Hypothalamus (tissue), 51 donors: ENCODE measurements at regions not wholly inside any gene's neighbourhood (a gene's known extent, or its start where the extent isn't known, plus 50 kb on each side); places are given as distances from the start of the nearest gene placed in this dataset.
"Not testable (repeated sequence)": the region's sequence is repeated elsewhere in the genome, so short reads cannot be mapped to it uniquely, and the experiment has no call there.

Experiments
- DNase-seq, 51 donors: peaks; one replicate each; lab custom pipeline; 2025; lab: John Stamatoyannopoulos, UW

DNA sequence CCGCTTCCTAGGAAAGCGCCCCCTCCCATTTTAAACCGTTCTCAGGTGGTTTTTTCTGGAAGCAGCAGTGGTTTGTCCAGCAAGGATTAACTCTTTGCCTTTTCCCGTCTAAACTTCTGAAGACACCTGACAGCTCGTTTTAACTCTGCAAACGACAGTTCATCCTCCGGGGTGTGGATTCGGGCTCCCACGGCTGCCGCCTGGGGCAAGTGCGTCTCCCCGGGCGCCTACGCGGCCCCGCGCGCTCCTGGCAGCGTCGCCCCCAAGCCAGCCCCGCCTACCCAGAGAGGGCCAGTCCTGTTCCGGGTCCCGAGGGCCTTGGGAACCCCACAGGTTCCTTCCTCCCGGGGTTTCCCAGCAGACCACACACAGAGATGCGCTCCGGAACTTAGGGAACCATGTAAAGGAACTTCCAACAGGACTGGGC, 54.4 kb downstream of the PRR18 start:
- DNase-seq, result no peak

DNA sequence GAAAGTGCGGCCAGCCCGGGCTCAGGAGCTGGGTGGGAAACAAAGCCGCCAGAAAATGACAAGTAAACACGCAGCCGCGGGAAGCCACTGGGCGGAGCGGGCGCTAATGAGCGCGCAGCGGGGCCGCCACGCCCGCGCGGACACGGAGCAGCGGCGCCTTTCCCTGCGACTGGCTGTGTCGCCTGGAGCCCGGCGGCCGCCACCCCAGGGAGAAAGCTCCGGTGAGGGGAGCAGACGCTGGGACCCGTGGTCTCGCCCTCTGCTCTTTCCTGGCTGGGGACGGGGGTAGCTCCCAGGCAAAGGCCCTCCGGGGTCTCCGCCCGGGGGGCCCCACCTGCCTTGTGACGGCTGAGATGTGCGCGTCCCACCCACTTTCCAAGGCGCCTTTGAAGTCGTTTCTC, 54.9 kb downstream of the PRR18 start:
- peak in 2 of 51 donors; percentile 10 to 18 for DNase-seq

DNA sequence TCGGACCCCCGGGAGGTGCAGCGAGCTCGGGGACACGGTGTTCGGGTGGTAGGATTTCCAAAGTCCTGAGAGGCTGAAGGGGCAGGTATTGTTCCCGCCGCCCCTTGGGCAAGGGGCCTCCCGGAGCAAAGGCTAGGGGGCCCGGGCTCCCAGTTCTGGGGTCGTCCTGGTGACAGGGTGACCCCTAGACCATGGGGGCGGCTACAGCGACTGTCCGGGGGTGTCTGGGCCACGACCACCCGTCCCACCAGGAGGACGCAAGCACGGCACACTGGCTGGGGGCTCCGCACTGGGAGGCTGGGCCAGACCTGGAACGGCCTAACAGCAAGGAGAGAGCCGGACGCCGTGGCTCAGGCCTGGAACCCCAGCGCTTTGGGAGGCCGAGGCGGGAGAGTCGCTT, 55.6 kb downstream of the PRR18 start:
- DNase-seq, result no peak

DNA sequence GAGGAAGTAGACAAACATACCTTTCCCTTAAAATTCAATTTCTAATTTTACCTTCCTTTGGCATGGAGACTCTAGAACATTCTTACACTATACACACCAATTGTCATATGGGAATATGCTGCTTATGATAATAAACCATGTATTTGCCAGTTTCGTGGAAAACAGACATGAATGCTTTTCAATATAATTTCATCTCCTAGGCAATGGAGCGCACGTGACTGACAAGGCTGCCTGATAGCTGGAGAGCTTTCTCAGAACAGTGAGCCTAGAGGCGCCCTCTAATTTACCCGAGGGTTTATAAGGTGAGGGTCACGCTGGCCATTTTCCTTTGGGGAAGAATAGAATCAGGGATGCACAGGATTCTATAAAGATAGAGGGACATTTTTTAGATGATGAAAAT, 56.5 kb downstream of the PRR18 start:
- DNase-seq, result no peak

DNA sequence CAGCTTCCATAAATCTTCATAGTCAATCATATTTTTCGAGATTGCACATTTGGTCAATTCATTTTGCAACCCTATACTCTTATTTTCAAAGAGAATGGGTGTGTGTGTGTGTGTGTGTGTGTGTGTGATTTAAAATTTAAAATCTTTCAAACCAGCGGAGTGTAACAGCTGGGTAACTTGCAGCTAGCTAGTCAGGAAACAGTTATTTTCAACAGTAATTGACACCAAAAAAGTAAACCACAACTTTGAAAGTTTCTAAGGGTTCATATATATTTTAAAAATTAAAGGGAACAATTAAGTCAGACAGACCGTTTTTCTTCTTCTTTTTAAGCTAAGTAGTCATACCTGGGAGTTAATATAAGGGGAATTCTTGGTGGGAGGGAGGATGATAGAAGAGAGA, 57.0 kb downstream of the PRR18 start:
- DNase-seq, result no peak

DNA sequence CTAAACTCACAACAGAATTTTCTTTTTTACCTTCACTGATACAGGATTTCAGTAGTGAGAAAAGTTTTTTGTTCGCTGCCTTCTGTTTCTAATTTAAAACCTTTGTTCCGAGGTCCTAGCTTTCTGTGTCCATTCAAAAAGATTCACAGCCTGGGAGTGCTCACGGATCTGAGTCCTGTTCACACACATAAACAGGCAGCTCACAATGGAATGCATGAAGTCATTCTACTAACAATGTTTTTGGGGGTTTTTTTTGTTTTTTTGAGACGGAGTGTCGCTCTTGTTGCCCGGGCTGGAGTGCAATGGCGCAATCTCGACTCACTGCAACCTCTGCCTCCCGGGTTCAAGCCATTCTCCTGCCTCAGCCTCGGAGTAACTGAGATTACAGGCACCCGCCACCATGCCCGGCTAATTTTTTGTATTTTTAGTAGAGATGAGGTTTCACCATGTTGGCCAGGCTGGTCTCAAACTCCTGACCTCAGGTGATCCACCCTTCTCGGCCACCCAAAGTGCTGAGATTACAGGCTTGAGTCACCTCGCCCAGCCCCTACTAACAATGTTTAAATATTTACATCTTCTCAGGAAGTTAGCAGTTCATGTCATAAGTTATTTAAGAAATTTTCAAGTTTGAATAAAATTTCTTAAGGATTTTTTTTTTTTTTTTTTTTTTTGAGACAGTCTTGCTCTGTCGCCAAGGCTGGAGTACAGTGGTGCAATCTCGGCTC, 59.0 kb downstream of the PRR18 start:
- not testable (repeated sequence) for DNase-seq

DNA sequence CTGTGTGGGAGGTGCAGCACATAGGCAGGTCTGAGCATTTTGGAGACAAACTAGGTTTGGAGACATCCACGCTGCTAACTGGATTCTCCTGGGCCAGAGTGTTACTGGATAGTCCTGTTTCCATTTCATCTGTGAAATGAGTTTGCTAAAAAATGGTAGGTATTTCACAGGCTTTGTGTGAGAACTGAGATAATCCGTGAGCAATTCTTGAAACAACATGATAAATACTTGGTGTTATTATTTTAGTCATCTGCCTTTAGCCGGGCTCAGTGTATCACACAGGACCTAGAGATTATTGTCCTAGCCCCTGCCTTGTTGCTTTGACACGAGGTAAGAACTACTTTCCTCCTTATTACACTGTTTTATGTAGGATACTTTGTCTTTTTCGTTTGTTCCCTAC, 63.0 kb downstream of the PRR18 start:
- no peak for DNase-seq

DNA sequence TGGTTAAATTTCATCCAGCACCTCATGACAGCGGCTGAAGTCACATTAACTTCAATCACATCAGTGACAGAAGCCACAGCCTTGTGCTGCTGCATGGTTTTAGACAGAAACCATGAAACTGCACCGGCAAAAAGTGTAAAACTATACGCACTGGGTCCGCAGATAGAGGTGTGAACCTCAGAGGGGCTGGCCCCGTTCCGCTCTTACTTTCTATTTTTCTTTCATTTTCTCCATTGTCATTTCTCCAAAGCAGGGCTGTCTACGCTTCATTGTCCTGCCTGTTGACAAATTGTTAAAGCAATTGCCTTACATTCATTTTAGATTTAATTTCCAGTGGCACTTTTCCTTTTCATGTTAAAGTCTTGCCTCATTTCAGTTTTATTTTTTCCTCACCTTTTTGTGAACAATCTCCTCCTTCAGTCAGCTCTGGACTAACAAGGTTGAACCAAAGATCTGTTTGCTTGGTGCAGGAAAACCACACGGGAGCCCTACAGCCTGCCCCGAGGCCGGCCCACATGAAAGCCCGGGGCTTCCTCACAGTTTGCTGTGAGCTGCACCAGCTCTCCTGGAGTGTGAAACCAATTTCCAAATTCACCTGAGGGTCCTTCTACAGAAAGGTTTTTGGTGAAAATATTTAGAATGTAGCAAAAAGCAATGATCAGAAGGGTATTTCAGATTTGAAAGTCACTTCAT, 63.7 kb downstream of the PRR18 start:
- DNase-seq, result no peak

DNA sequence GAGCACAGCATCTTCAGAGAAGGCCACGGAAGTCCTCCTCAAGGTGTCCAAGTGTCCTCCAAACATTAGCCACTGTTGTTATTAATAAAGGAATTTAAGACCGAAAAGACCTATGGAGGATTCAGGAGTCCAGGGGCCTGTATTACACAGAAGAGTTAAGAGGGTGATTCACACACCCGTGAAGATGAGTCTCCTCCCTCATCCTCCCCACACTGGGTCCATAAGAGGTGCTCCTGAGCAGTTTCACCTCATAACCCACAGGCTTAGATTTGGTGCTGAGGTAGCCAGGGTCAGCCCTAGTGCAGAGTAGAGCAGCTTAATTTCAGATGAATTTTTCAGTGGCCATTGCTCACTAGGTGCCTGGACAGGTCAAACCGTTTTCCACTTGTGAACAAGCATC, 65.3 kb downstream of the PRR18 start:
- no peak for DNase-seq

DNA sequence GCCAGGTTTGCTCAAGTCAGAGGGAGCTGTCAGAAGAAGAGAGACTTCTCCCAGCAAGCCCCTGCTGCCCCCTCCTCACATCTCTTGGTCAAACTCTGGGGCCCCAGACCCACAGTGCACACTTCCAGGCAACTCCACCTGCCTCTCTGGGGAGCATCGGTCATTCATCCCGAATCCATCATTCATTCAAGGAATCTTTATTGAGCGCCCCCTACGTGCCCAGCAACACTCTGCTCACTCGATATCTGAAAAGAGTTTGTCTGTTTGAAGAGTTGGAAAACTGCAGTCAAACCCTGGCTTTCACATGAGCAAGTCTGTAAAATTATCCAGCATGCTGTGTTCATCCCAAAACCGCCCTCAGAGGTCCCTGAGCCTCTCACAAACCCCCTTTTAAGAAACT, 66.2 kb downstream of the PRR18 start:
- DNase-seq, result no peak

DNA sequence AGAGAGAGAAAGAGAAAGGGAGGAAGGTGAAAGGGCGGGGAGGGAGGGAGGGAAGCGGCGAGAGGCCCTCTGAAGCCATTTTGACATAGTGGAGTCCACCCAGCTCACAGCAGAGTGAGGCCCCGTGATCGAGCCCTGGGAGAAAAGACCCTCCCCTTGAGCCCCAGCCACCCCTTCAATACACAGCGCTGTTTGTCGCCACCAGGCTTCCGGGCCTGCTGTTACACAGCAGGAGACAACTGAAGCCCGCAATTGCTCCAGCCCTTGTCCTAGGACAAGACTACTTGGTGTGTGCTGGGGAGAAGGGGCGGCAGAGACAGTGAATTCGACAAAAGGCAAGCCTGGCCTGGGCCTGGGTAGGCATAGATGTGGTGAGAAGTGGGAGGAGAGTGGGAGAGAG, 67.3 kb downstream of the PRR18 start:
- no peak for DNase-seq

DNA sequence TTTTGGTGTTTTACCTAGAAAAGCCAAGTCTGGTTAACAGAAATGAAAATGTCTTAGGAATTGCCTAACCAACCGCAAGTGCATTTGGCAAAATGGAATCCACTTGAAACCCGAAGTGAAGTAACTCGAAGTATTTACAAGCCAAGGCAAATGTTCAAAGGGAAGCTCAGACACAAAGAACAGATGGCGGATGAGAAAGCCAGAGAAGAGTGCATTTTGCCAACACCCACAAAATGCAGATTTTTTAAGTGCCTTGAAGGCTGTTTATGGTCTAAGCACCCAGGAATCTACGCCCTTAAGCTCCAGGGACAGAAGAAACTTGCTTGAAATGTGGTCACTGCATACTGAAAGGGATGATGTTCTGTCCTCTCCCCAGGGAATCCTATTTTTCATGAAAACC, 70.0 kb upstream of the TBXT start:
- no peak for DNase-seq

DNA sequence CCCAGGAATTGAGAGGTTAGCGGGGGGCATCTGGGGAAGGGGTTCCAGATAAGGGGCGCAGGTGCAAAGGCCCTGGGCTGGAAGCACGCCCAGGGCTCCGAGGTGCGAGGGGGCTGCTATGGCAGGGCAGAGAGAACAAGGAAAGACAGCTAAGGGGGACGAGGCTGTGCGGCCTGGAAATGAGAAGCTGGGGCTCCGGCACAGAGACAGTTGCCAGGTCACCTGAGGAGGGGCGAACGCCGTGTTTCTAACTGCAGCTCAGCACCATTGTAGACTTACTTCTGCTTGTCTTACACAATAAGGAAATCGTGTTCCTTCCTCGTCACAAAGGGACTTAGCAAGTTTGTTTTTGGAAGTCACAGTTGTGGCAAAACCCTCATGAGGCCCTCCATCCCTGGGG, 68.9 kb upstream of the TBXT start:
- DNase-seq, result peak in 1 of 51 donors; percentile 9

DNA sequence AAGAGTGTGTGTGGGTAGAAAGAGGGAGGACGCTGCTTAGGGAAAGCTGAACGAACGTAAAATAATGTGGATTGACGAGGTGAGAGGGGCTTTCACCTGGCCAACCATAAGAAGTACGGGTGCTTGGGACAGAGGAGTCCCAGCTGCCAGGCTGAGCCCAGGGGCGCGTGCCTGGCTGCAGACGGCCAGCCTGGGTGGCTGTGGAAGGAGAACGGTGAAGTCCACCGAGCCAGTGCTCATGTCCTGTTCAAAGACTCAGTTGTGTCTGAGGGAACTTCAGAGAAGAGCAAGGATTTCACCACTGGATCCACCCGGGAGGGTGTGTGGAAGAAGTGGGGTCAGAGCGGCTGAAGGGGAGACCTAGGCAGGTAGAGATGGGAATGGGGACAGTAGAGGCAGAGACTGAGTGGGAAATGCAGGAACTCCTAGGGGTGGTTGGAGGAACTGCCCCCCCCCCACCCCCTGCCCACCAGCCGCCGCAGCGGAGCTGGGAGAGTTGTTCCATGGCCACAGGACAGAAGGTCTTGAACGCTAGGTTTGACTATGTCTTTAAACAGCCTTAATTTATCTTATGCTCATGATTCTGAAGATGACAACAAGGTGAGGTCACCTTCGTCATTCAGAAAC, 68.1 kb upstream of the TBXT start:
- DNase-seq, result no peak

DNA sequence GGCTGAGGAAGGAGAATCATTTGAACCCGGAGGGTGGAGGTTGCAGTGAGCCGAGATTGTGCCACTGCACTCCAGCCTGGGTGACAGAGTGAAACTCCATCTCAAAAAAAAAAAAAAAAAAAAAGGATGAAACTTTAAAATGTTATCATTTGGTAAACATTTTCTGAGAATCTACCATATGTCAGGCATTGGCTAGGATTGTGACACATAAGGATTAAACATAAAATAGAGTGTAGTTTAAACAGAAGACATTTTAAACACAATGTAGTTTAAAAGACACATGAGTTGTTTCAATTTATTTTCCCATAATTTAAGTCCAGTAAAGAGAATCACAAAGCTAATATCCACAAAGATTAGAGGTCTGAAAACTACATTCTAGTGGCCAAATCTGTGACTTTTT, 63.5 kb upstream of the TBXT start:
- DNase-seq, result not testable (repeated sequence)

DNA sequence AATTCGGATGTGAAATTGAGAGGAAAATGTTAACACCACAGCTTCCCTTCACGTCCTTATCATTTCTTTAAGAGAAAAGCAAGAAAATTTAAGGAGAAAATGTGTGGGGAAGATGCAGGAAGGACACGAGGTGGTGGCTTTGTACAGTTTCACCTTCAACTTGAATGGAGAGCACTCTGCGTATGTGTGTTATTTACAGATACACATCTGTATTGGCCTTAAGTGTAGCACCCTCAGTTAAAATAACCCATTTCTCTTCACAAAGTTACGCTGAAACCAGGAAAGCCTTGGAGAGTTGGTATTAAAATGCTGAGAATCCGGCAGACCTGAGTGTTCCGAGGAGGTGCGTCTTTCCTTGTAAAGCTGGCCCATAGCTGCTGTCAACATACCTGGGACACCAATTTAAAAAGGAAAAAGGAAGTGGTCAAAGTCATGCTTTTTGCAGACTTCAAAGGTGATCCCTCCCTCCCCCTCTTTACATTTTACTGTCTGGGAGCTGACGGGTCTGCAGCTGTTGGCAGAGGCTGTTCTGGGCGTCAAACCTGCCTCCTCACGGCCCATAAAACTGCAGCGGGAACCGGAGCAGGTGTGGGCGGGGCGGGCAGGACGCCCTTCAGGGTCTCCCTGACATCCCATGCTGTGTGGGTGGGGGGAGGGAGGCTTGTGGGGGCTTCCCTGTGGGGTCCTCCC, 61.3 kb upstream of the TBXT start:
- no peak for DNase-seq

DNA sequence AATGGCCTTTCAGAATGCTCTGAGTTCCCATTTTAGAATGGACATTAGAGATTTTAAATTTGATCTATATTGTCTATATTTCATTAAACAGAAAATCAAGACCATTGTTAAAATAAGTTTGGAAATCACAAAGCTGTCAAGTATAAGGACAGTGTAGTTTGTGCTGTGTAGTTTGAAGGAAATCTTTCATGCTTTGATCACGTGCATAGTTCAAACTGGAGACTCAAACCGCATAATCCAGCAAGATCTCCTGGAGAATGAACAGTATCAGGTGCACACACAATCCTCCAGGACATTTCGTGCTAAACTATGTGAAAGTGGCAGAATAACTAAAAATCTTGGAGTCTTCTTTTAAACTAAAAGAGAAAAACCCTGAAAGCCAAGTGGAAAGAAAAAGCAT, 60.8 kb upstream of the TBXT start:
- DNase-seq, result no peak

DNA sequence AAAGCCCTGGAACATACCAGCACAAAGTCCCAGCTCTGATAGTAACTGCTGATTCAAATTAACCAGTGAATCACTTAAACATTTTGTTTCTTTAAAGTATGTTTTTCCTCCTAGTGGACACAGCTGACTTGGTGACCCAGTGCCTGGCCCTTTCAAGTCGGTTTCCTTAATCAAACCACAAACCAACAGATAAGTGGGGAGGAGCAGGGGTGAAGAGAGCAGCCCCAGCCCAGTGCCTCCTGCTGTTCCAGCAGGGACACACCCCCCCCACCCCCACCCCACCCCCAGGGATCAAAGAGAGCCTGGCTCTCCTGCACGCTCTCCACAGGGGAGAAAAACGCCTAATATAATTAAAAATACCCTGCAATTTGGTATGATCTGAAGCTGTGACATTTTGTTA, 55.4 kb upstream of the TBXT start:
- DNase-seq, result no peak

DNA sequence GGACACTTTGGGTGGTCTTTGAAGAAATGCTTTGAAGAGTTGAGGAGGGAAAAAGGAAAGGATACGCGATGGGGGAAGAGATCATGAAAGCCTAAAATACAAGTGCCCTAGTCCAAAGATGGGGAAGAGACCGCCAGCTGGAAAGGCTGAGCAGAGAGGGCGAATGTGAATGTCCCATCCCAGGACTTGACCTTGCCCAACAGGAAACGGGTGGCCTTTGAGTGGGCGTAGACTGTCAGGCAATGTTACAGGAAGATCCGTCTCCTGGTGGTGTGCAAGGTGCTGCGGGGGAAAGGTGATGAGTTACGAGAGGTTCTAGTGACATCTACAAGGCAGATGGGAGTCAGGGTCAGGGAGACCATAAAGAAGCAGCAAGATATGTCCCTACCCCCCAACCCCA, 55.0 kb upstream of the TBXT start:
- no peak for DNase-seq

DNA sequence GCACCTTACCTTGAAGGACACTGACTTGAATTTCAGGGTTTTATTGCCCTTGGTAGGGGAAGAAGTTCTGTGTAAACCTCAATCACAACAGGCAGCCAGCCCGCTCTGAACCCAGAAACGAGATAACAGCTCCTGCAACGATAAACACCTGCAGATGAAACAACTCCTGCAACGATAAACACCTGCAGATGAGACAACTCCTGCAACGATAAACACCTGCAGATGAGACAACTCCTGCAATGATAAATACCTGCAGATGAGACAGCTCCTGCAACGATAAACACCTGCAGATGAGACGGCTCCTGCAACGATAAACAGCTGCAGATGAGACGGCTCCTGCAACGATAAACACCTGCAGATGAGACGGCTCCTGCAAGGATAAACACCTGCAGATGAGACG, 54.0 kb upstream of the TBXT start:
- no peak for DNase-seq

DNA sequence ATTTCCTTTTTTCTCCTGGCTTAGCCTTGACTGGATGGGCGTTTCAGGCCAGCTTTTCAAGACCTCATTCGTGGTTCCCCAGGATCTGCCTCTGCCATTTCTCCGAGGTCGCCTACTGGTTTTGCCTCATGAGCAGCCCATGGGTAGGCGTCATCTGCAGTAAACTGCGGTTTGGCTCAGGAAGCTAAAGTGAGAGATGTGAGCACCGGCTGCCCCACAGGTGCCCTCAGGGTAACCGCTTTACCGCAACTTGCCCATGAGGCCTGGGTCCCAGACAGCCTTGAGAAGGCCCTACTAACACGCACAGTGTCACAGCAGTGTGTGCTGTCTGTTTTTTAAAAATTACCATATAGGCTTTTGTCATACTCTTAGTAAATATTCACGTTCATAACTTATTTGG, 53.4 kb upstream of the TBXT start:
- no peak for DNase-seq
